GM23338 (cell line): ENCODE measurements at regions not wholly inside any gene's neighbourhood (a gene's known extent, or its start where the extent isn't known, plus 50 kb on each side); places are given as distances from the start of the nearest gene placed in this dataset.

Experiments used
- ATAC-seq: fragments of 200-7000 bp; cut with Tn5 transposase; 3 replicates; pipeline ENCODE4 v1.9.1; 2020
- DNase-seq: peaks from one replicate; pipeline ENCODE4 v3.0.0-alpha.2; 2015; ENCODE audit warnings: low spot score
- H2AFZ ChIP-seq: fragments of 200-600 bp; sonication (generic); 2 replicates; pipeline ENCODE4 v1.8.0; 2016; ENCODE audit warnings: antibody characterized with exemption, mild to moderate bottlenecking, moderate library complexity
- H3F3A ChIP-seq: fragments of 200-600 bp; sonication (generic); replicated peaks from 2 replicates; pipeline ENCODE4 v1.8.0; 2017; ENCODE audit warnings: antibody characterized with exemption, mixed run types, low read depth
- H3K27ac ChIP-seq: fragments of 200-600 bp; sonication (generic); 2 replicates; pipeline ENCODE4 v1.6.1; 2016; ENCODE audit warnings: low read depth
- H3K27me3 ChIP-seq: fragments of 200-600 bp; sonication (generic); 2 replicates; pipeline ENCODE4 v1.8.0; 2016; ENCODE audit warnings: mild to moderate bottlenecking, mixed run types, moderate library complexity; ENCODE audit not compliant: insufficient read depth
- H3K36me3 ChIP-seq: fragments of 200-600 bp; sonication (generic); 2 replicates; pipeline ENCODE4 v1.8.0; 2016; ENCODE audit warnings: mild to moderate bottlenecking; ENCODE audit not compliant: insufficient read depth
- H3K4me1 ChIP-seq: fragments of 200-600 bp; sonication (generic); 2 replicates; pipeline ENCODE4 v1.8.0; 2016; ENCODE audit warnings: mild to moderate bottlenecking, moderate library complexity; ENCODE audit not compliant: insufficient read depth
- H3K4me2 ChIP-seq: fragments of 200-600 bp; sonication (generic); 2 replicates; pipeline ENCODE4 v1.7.1; 2017; ENCODE audit warnings: mixed run types
- H3K4me3 ChIP-seq: fragments of 200-600 bp; sonication (generic); 2 replicates; pipeline ENCODE4 v1.6.1; 2016; ENCODE audit warnings: mixed run types
- H3K79me2 ChIP-seq: fragments of 200-600 bp; sonication (generic); replicated peaks from 2 replicates; pipeline ENCODE4 v1.8.0; 2017; ENCODE audit warnings: mild to moderate bottlenecking; ENCODE audit not compliant: insufficient read depth
- H3K9me2 ChIP-seq: fragments of 200-600 bp; sonication (generic); 2 replicates; pipeline ENCODE4 v1.8.0; 2017; ENCODE audit not compliant: insufficient read depth
- H4K20me1 ChIP-seq: fragments of 200-600 bp; sonication (generic); replicated peaks from 2 replicates; pipeline ENCODE4 v1.8.0; 2017; ENCODE audit warnings: mild to moderate bottlenecking; ENCODE audit not compliant: insufficient read depth
- H3K27ac Mint-ChIP-seq: 2 replicates; pipeline ENCODE4 v1.8.0; 2020; ENCODE audit warnings: inconsistent platforms, mild to moderate bottlenecking, moderate library complexity, mixed read lengths
- H3K27me3 Mint-ChIP-seq: 3 replicates; pipeline ENCODE4 v1.8.0; 2022; ENCODE audit warnings: low read depth, mild to moderate bottlenecking, moderate library complexity, mixed read lengths, inconsistent platforms; ENCODE audit not compliant: insufficient read depth, poor library complexity
- H3K36me3 Mint-ChIP-seq: 3 replicates; pipeline ENCODE4 v1.8.0; 2021; ENCODE audit warnings: low read depth, mild to moderate bottlenecking, inconsistent platforms, moderate library complexity, mixed read lengths
- H3K4me1 Mint-ChIP-seq: 3 replicates; pipeline ENCODE4 v1.8.0; 2020; ENCODE audit warnings: mild to moderate bottlenecking, inconsistent platforms, mixed read lengths
- H3K4me3 Mint-ChIP-seq: 3 replicates; pipeline ENCODE4 v1.8.0; 2021; ENCODE audit warnings: moderate library complexity, mild to moderate bottlenecking, inconsistent platforms, mixed read lengths
- H3K9me3 Mint-ChIP-seq: 3 replicates; pipeline ENCODE4 v1.8.0; 2020; ENCODE audit warnings: moderate library complexity, mild to moderate bottlenecking, inconsistent platforms, mixed read lengths
- CREB1 ChIP-seq: fragments of 250-450 bp; sonication (Bioruptor Pico); IDR thresholded peaks from 2 replicates; pipeline ENCODE4 v1.5.0; 2020; ENCODE audit warnings: low read depth, mild to moderate bottlenecking, moderate library complexity
- CTCF ChIP-seq, 2 experiments: fragments of 200-600 bp in 1 of 2; sonication (generic) in 1 of 2; conservative IDR thresholded peaks; 2 replicates each; pipeline versions ENCODE4 v1.5.1 to v1.6.1; 2016 to 2017; ENCODE audit warnings: antibody characterized with exemption in 2 of 2, low read depth in 2 of 2, mild to moderate bottlenecking in 2 of 2, moderate library complexity in 1 of 2
- EZH2 ChIP-seq: fragments of 200-600 bp; sonication (generic); IDR thresholded peaks from one replicate; pipeline ENCODE4 v1.8.0; 2017; ENCODE audit warnings: antibody characterized with exemption, mild to moderate bottlenecking, low read depth; ENCODE audit not compliant: unreplicated experiment
- EZH2phosphoT487 ChIP-seq: fragments of 200-600 bp; sonication (generic); IDR thresholded peaks from one replicate; pipeline ENCODE4 v1.8.1; 2018; ENCODE audit warnings: antibody characterized with exemption; ENCODE audit not compliant: unreplicated experiment
- JUNB ChIP-seq: IDR thresholded peaks from one replicate; pipeline ENCODE4 v1.6.1; 2016; ENCODE audit warnings: antibody characterized with exemption; ENCODE audit not compliant: unreplicated experiment
- REST ChIP-seq: IDR thresholded peaks from one replicate; pipeline ENCODE4 v1.6.1; 2018; ENCODE audit warnings: antibody characterized with exemption; ENCODE audit not compliant: unreplicated experiment
- STAT1 ChIP-seq: IDR thresholded peaks from one replicate; pipeline ENCODE4 v1.6.1; 2016; ENCODE audit warnings: antibody characterized with exemption; ENCODE audit not compliant: unreplicated experiment
- ZNF331 ChIP-seq: fragments of 250-450 bp; sonication (Bioruptor Pico); IDR thresholded peaks from 2 replicates; pipeline ENCODE4 v1.5.0; 2020; ENCODE audit warnings: low read depth, mild to moderate bottlenecking, moderate library complexity
- ZNF462 ChIP-seq: fragments of 250-450 bp; sonication (Bioruptor Pico); IDR thresholded peaks from 2 replicates; pipeline ENCODE4 v1.5.0; 2020; ENCODE audit warnings: mild to moderate bottlenecking, moderate library complexity

GRCh38 chr4:72901553-72901952, 168.0 kb downstream of the COX18 start:
- H3K4me1 ChIP-seq = peaks cover 22% of the 10 kb centered on the region
- Mint-ChIP-seq H3K27me3 (peaks cover 2% of the 10 kb centered on the region), H3K36me3 (peaks cover 13% of the 10 kb centered on the region), H3K4me1 (peaks cover 21% of the 10 kb centered on the region; the same call in 2 of the 3 replicates), H3K27ac (no peak overlapping the region), H3K9me3 (peaks cover 8% of the 10 kb centered on the region), H3K4me3 (no peak overlapping the region)
- no peaks in the 10 kb centered on the region for H3K79me2 ChIP-seq
- 0 out of 2 replicates have a peak, but pooled peaks cover 4% of the 10 kb centered on the region for H3K9me2 ChIP-seq
- no peak overlapping the region for H3K27ac ChIP-seq
- no peak overlapping the region for H3K4me3 ChIP-seq
- TF ChIP-seq JUNB = no peak
- TF ChIP-seq CTCF (conservative IDR thresholded peaks at IDR 0.05; ENCODE audit: low read depth in 2 of 2) = no peak
- TF ChIP-seq EZH2 = no peak
- no peak for TF ChIP-seq CREB1
- TF ChIP-seq ZNF462 (CRISPR knock-in tag) = no peak
- TF ChIP-seq EZH2phosphoT487 = no peak
- TF ChIP-seq ZNF331 (CRISPR knock-in tag) = no peak
- no peak for TF ChIP-seq STAT1
- TF ChIP-seq REST = no peak
- no peaks in the 10 kb centered on the region for H3K36me3 ChIP-seq
- H3K27me3 ChIP-seq = no peaks in the 10 kb centered on the region
- no peak overlapping the region for H2AFZ ChIP-seq
- ATAC-seq (no peak), DNase-seq (no peak)
- H4K20me1 ChIP-seq = no peaks in the 10 kb centered on the region
- no peak overlapping the region for H3K4me2 ChIP-seq
- H3F3A ChIP-seq = no peaks in the 10 kb centered on the region
